H1 (cell line): ENCODE measurements at regions not wholly inside any gene's neighbourhood (a gene's known extent, or its start where the extent isn't known, plus 50 kb on each side); places are given as distances from the start of the nearest gene placed in this dataset.

ENCODE experiments used
- CTCF ChIA-PET: fragments of 300-600 bp; sonication (Branson Sonifier 250); formaldehyde crosslinking; loops from one replicate; lab custom pipeline; 2021; ENCODE audit not compliant: partially characterized antibody; lab: Charles Lee
- POLR2A ChIA-PET: fragments of 300-600 bp; sonication (Branson Sonifier 250); formaldehyde crosslinking; loops from one replicate; lab custom pipeline; 2021; ENCODE audit warnings: inconsistent platforms; ENCODE audit not compliant: partially characterized antibody; lab: Charles Lee
- DNase-seq, 2 experiments: peaks; one replicate each; pipeline versions ENCODE4 v3.0.0 to v3.0.0-alpha.2; 2010 to 2022; ENCODE audit warnings: low spot score in 2 of 2, low read depth in 1 of 2, mixed read lengths in 1 of 2
- FAIRE-seq: peaks from 2 replicates; lab custom pipeline; 2011; peaks lifted over from hg19 to GRCh38; lab: Jason Lieb, UNC
- H2AFZ ChIP-seq: 2 replicates; pipeline ENCODE4 v1.8.1; 2012; ENCODE audit warnings: low read length, inconsistent platforms
- H2AK5ac ChIP-seq: 2 replicates; pipeline ENCODE4 v1.6.1; 2013; ENCODE audit warnings: low read depth, low read length
- H2BK120ac ChIP-seq: replicated peaks from 2 replicates; pipeline ENCODE3; 2013; ENCODE audit warnings: low read depth, low read length, inconsistent platforms
- H2BK12ac ChIP-seq: 2 replicates; pipeline ENCODE4 v1.6.1; 2013; ENCODE audit warnings: low read depth, low read length
- H2BK15ac ChIP-seq: 2 replicates; pipeline ENCODE4 v1.6.1; 2013; ENCODE audit warnings: low read length
- H2BK20ac ChIP-seq: 2 replicates; pipeline ENCODE4 v1.6.1; 2013; ENCODE audit warnings: low read length
- H2BK5ac ChIP-seq: 2 replicates; pipeline ENCODE4 v1.6.1; 2013; ENCODE audit warnings: low read depth, low read length
- H3K14ac ChIP-seq: 2 replicates; pipeline ENCODE4 v1.6.1; 2013; ENCODE audit warnings: inconsistent platforms; ENCODE audit not compliant: insufficient read length
- H3K18ac ChIP-seq: 2 replicates; pipeline ENCODE4 v1.6.1; 2013; ENCODE audit warnings: low read length; ENCODE audit errors: extremely low read depth
- H3K23ac ChIP-seq: 2 replicates; pipeline ENCODE4 v1.6.1; 2013; ENCODE audit warnings: inconsistent platforms; ENCODE audit not compliant: insufficient read length
- H3K23me2 ChIP-seq: 2 replicates; pipeline ENCODE4 v1.6.1; 2013; ENCODE audit warnings: low read depth, low read length
- H3K27ac ChIP-seq: 2 replicates; pipeline ENCODE4 v1.6.1; 2011; ENCODE audit warnings: low read depth, low read length, inconsistent platforms
- H3K27me3 ChIP-seq, 4 experiments: replicated peaks in 1 of 4; 1 replicate in 1 of 4; 2 replicates in 3 of 4; pipeline versions ENCODE4 v1.6.1 to v1.8.1; 2011 to 2013; ENCODE audit warnings: low read length in 3 of 4, mild to moderate bottlenecking in 3 of 4, inconsistent platforms in 2 of 4, mixed read lengths in 2 of 4, moderate library complexity in 1 of 4; ENCODE audit not compliant: control insufficient read depth in 3 of 4, insufficient read depth in 3 of 4; ENCODE audit errors: extremely low read depth in 1 of 4
- H3K36me3 ChIP-seq, 4 experiments: 2 replicates each; pipeline versions ENCODE4 v1.6.1 to v1.8.1; 2011 to 2013; ENCODE audit warnings: mild to moderate bottlenecking in 4 of 4, low read length in 3 of 4, moderate library complexity in 2 of 4, control low read depth in 1 of 4, inconsistent platforms in 1 of 4; ENCODE audit not compliant: insufficient read depth in 4 of 4, control insufficient read depth in 2 of 4
- H3K4ac ChIP-seq: replicated peaks from 2 replicates; pipeline ENCODE3; 2013; ENCODE audit warnings: low read length, low read depth, mixed read lengths, inconsistent platforms; ENCODE audit not compliant: insufficient read length
- H3K4me1 ChIP-seq, 4 experiments: replicated peaks in 1 of 4; 1 replicate in 1 of 4; 2 replicates in 3 of 4; pipeline versions ENCODE4 v1.6.1 to v1.8.1; 2011 to 2013; ENCODE audit warnings: low read length in 3 of 4, inconsistent platforms in 2 of 4, mixed read lengths in 1 of 4; ENCODE audit not compliant: insufficient read depth in 4 of 4, control insufficient read depth in 3 of 4
- H3K4me2 ChIP-seq, 2 experiments: 2 replicates each; pipeline versions ENCODE4 v1.6.1 to v1.8.1; 2011 to 2013; ENCODE audit warnings: low read depth in 2 of 2, low read length in 2 of 2, control low read depth in 1 of 2, inconsistent platforms in 1 of 2, mild to moderate bottlenecking in 1 of 2; ENCODE audit not compliant: insufficient read depth in 1 of 2
- H3K4me3 ChIP-seq, 4 experiments: fragments of 200-600, 300-600 bp in 1 of 4; sonication (generic), shearing (Covaris generic), sonication (Bioruptor Twin) in 1 of 4; 2 replicates each; pipeline versions ENCODE4 v1.5.1 to v1.8.1; 2011 to 2016; ENCODE audit warnings: low read length in 4 of 4, low read depth in 3 of 4, control low read depth in 2 of 4, inconsistent platforms in 2 of 4, mild to moderate bottlenecking in 2 of 4, mixed read lengths in 1 of 4, moderate library complexity in 1 of 4; ENCODE audit not compliant: insufficient read depth in 2 of 4; ENCODE audit errors: extremely low read depth in 1 of 4
- H3K56ac ChIP-seq: replicated peaks from 2 replicates; pipeline ENCODE3; 2013; ENCODE audit warnings: low read depth, mild to moderate bottlenecking, mixed read lengths, low read length, inconsistent platforms; ENCODE audit not compliant: insufficient read length
- H3K79me1 ChIP-seq: 2 replicates; pipeline ENCODE4 v1.6.1; 2013; ENCODE audit warnings: low read depth, low read length, control low read depth
- H3K79me2 ChIP-seq, 2 experiments: 2 replicates each; pipeline versions ENCODE4 v1.6.1 to v1.8.1; 2012 to 2013; ENCODE audit warnings: low read length in 2 of 2, mild to moderate bottlenecking in 2 of 2, inconsistent platforms in 1 of 2; ENCODE audit not compliant: insufficient read depth in 2 of 2, control insufficient read depth in 1 of 2
- H3K9ac ChIP-seq, 4 experiments: replicated peaks in 1 of 4; 1 replicate in 1 of 4; 2 replicates in 3 of 4; pipeline versions ENCODE4 v1.6.1 to v1.8.1; 2011 to 2013; ENCODE audit warnings: low read depth in 3 of 4, low read length in 3 of 4, control low read depth in 2 of 4, mild to moderate bottlenecking in 2 of 4, moderate library complexity in 2 of 4, inconsistent platforms in 1 of 4; ENCODE audit errors: extremely low read depth in 1 of 4
- H3K9me3 ChIP-seq, 2 experiments: 2 replicates each; pipeline versions ENCODE4 v1.6.1 to v1.8.1; 2012 to 2013; ENCODE audit warnings: mild to moderate bottlenecking in 2 of 2, moderate library complexity in 2 of 2, control low read depth in 1 of 2, inconsistent platforms in 1 of 2, low read depth in 1 of 2, low read length in 1 of 2, mixed read lengths in 1 of 2; ENCODE audit not compliant: insufficient read depth in 2 of 2
- H4K20me1 ChIP-seq, 2 experiments: replicated peaks in 1 of 2; 2 replicates each; pipeline versions ENCODE3 to v1.8.1; 2011 to 2013; ENCODE audit warnings: inconsistent platforms in 2 of 2, low read length in 2 of 2, mild to moderate bottlenecking in 1 of 2; ENCODE audit not compliant: insufficient read depth in 2 of 2, control insufficient read depth in 1 of 2
- H4K5ac ChIP-seq: 2 replicates; pipeline ENCODE4 v1.6.1; 2013; ENCODE audit warnings: low read length, low read depth, mixed read lengths, inconsistent platforms; ENCODE audit not compliant: insufficient read length
- H4K8ac ChIP-seq: 2 replicates; pipeline ENCODE4 v1.8.0; 2013; ENCODE audit warnings: mild to moderate bottlenecking, moderate library complexity, low read length, inconsistent platforms; ENCODE audit not compliant: insufficient read depth; ENCODE audit errors: extremely low read depth
- H4K91ac ChIP-seq: replicated peaks from 2 replicates; pipeline ENCODE3; 2013; ENCODE audit warnings: low read length, mixed read lengths, inconsistent platforms; ENCODE audit not compliant: insufficient read length
- BCL11A ChIP-seq, 2 experiments: IDR thresholded peaks; one replicate each; pipeline ENCODE4 v1.6.1; 2011; ENCODE audit warnings: low read depth in 2 of 2, low read length in 2 of 2, mild to moderate bottlenecking in 2 of 2
- EGR1 ChIP-seq: IDR thresholded peaks from 2 replicates; pipeline ENCODE4 v1.6.1; 2011; ENCODE audit warnings: low read depth, low read length, borderline replicate concordance
- POLR2A ChIP-seq, 2 experiments: IDR thresholded peaks; 1 replicate in 1 of 2; 2 replicates in 1 of 2; pipeline ENCODE4 v1.6.1; 2011; ENCODE audit warnings: low read depth in 2 of 2, low read length in 2 of 2, mild to moderate bottlenecking in 2 of 2; ENCODE audit errors: control extremely low read depth in 1 of 2
- RAD21 ChIP-seq, 2 experiments: IDR thresholded peaks in 1 of 2; conservative IDR thresholded peaks in 1 of 2; 2 replicates each; pipeline ENCODE4 v1.6.1; 2011; ENCODE audit warnings: low read depth in 2 of 2, low read length in 2 of 2, improper control_type of control experiment in 1 of 2, inconsistent platforms in 1 of 2, mild to moderate bottlenecking in 1 of 2, moderate library complexity in 1 of 2
- SAP30 ChIP-seq: fragments of 300-600 bp; sonication (generic); IDR thresholded peaks from 2 replicates; pipeline ENCODE4 v1.7.1; 2012; ENCODE audit warnings: low read length, moderate library complexity, mild to moderate bottlenecking, inconsistent platforms; ENCODE audit not compliant: insufficient read depth, insufficient replicate concordance
- SIRT6 ChIP-seq: IDR thresholded peaks from one replicate; pipeline ENCODE4 v1.7.1; 2012; ENCODE audit warnings: low read length, inconsistent platforms
- WGBS, 2 experiments: shearing (Covaris generic) in 1 of 2; methylation state at CpG; one replicate each; pipeline versions ENCODE4 v1.1.6 to v1.1.7; 2013 to 2015; ENCODE audit warnings: low lambda C conversion rate in 2 of 2, mixed read lengths in 2 of 2, inconsistent platforms in 1 of 2, low coverage in 1 of 2, missing lambda C conversion rate in 1 of 2; ENCODE audit not compliant: insufficient replicate concordance in 2 of 2, insufficient coverage in 1 of 2, insufficient read length in 1 of 2; ENCODE audit errors: extremely low coverage in 1 of 2, missing lambda C conversion rate in 1 of 2; 5-methylcytosine and 5-hydroxymethylcytosine counted together
- TF ChIP-seq, protein P1 (sequence below): IDR thresholded peaks from 2 replicates; pipeline ENCODE4 v1.6.1; 2012; ENCODE audit warnings: inconsistent platforms
- TF ChIP-seq, protein P2 (sequence below), 3 experiments: IDR thresholded peaks; 1 replicate in 2 of 3; 2 replicates in 1 of 3; pipeline versions ENCODE4 v1.5.1 to v1.6.1; 2011; ENCODE audit warnings: low read length in 3 of 3, mild to moderate bottlenecking in 3 of 3, inconsistent platforms in 2 of 3, low read depth in 1 of 3, moderate library complexity in 1 of 3; ENCODE audit not compliant: insufficient read depth in 1 of 3; ENCODE audit errors: control extremely low read depth in 1 of 3

DNA sequence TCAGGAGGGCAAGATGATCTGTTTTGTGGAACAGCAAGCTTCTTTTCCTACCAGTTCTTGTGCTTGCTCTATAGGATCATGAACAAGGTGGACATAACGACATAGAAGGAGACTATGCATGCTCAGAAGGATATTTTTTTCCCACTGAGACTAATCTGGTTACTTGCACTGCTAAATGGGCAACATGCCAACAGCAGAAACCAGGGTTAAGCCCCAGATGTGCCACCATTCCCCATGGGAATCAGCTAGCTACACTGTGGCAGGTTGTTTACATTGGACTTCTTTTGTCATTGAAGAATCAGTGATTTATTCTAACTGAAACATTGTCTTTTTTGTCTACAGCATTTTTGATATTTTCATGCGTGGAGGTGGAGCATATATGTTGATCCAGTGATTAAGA lies 165.6 kb downstream of the C4orf33 start:
- Histone ChIP-seq H3K4me2 (no peak overlapping the region), H4K20me1 (no peaks in the 10 kb centered on the region), H3K79me1 (no peaks in the 10 kb centered on the region), H3K4me3 (no peak overlapping the region), H4K5ac (no peak overlapping the region), H3K27me3 (no peaks in the 10 kb centered on the region), H4K91ac (no peak overlapping the region), H2BK5ac (no peak overlapping the region), H3K23me2 (no peaks in the 10 kb centered on the region), H4K8ac (no peak overlapping the region), H2BK15ac (peak overlapping the region; percentile 23; the same call in 1 of the 2 replicates), H3K36me3 (no peaks in the 10 kb centered on the region), H2BK120ac (no peak overlapping the region), H3K4me1 (no peaks in the 10 kb centered on the region), H2BK12ac (no peak overlapping the region), H3K27ac (no peak overlapping the region), H3K56ac (no peak overlapping the region), H3K79me2 (no peaks in the 10 kb centered on the region), H2AFZ (no peak overlapping the region), H3K4ac (no peak overlapping the region), H3K18ac (no peak overlapping the region), H3K9ac (no peak overlapping the region), H2BK20ac (no peak overlapping the region), H3K9me3 (no peaks in the 10 kb centered on the region), H3K14ac (no peak overlapping the region), H2AK5ac (no peak overlapping the region), H3K23ac (no peak overlapping the region)
- ChIA-PET CTCF (interaction anchor here (1.5 kb wide), 1 partner anchor 11 kb away, joined by 4 read pairs; no protein-coding TSS in a partner anchor), POLR2A (no interaction called here)
- FAIRE-seq: no peak
- no peak for DNase-seq
- TF ChIP-seq BCL11A (IDR thresholded peaks at IDR 0.05; ENCODE audit: low read depth in 2 of 2, low read length in 2 of 2) (no peak), RAD21 (IDR thresholded peaks at IDR 0.05 in 1 of 2, conservative IDR thresholded peaks at IDR 0.05 in 1 of 2; ENCODE audit: low read depth in 2 of 2, low read length in 2 of 2) (no peak), EGR1 (no peak), POLR2A (IDR thresholded peaks at IDR 0.05; ENCODE audit: control extremely low read depth in 1 of 2, low read depth in 2 of 2, low read length in 2 of 2) (no peak), SIRT6 (no peak), SAP30 (no peak)
- TF ChIP-seq, protein P1, sequence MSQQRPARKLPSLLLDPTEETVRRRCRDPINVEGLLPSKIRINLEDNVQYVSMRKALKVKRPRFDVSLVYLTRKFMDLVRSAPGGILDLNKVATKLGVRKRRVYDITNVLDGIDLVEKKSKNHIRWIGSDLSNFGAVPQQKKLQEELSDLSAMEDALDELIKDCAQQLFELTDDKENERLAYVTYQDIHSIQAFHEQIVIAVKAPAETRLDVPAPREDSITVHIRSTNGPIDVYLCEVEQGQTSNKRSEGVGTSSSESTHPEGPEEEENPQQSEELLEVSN: no peak
- TF ChIP-seq, protein P2, sequence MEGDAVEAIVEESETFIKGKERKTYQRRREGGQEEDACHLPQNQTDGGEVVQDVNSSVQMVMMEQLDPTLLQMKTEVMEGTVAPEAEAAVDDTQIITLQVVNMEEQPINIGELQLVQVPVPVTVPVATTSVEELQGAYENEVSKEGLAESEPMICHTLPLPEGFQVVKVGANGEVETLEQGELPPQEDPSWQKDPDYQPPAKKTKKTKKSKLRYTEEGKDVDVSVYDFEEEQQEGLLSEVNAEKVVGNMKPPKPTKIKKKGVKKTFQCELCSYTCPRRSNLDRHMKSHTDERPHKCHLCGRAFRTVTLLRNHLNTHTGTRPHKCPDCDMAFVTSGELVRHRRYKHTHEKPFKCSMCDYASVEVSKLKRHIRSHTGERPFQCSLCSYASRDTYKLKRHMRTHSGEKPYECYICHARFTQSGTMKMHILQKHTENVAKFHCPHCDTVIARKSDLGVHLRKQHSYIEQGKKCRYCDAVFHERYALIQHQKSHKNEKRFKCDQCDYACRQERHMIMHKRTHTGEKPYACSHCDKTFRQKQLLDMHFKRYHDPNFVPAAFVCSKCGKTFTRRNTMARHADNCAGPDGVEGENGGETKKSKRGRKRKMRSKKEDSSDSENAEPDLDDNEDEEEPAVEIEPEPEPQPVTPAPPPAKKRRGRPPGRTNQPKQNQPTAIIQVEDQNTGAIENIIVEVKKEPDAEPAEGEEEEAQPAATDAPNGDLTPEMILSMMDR (IDR thresholded peaks at IDR 0.05; ENCODE audit: control extremely low read depth in 1 of 3, insufficient read depth in 1 of 3, low read depth in 1 of 3, low read length in 3 of 3): no peak
- WGBS, 2 experiments: 89% methylated on average over 2 of the region's 2 CpGs; no CpG with 5 or more reads in 1 of the 2 experiments
